Superior temporal gyrus (tissue), 1 donor: ENCODE measurements at regions not wholly inside any gene's neighbourhood (a gene's known extent, or its start where the extent isn't known, plus 50 kb on each side); places are given as distances from the start of the nearest gene placed in this dataset.

Source experiments
- DNase-seq: peaks from one replicate; pipeline ENCODE4 v3.0.0-alpha.2; 2016; ENCODE audit errors: extremely low spot score

DNA sequence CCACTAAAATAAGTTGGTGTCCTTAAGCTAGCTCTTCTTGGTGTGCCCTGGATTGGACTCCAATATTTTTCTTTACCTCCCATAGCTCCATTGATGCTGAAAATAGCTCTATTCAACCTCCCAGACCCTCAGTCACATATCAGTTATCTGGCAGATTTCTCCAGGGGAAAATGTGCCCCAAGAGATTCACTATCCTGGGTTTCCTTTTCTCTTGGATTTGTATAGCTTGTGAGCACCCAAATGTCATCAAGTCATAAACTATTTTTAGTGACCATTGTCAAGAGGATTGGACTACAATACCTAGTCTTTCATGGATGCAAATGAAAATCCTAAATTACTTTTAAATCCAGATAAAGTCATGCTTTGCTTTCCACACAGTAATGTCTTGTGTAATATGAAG is 339.6 kb upstream of the FOXG1 start:
- no peak for DNase-seq

DNA sequence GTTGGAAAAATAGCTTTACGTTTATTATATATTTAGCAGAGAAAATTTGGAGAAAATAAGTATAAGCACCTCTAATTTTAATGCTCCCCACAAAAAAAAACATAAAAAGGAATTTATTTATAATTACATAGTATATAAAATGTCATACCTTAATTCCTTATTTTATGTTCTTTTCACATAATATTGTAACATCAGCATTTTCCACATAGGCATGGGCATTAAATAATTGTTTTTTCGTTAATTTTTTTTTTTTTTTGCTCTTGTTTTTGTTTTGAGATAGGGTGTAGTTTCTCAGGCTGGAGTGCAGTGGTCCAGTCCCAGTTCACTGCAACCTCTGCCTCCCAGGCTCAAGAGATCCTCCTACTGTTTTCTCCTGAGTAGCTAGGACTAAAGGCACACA is 329.8 kb upstream of the FOXG1 start:
- no peak for DNase-seq

DNA sequence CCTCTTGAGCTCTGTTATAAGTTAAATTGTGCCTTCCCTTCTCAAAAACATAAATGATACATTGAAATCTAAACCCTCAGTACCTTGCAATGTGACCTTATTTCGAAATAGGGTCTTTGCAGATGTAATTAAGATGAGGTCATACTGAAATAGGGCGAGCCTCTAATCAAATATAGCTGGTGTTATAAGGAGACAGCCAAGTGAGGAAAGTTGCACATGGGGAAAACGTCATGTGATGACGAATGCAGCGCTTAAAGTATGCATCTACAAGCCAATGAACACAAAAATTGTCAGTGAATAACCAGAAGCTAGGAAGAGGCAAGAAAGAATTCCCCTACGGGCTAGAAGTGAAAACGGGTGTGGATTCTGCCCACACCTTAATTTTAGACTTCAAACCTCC is 305.2 kb upstream of the FOXG1 start:
- no peak for DNase-seq

DNA sequence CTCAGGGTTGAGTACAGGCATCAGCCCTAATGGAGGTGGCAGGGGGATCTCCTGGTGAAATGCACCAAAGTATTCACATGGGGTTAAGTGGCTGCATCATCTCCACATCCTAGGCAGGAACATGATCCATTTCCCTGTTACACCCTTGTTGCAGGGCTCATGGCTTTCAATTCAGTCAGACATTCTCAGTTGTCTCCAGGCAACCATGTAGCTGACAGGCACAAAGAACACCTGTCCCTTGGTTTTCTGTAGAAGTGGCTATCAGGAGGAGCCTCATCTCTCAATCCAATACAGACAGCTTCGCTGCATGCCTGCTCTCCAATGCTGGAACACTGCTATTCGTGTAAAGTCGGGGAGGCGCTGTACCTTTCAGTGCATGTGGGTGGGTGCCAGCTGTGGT is 299.0 kb upstream of the FOXG1 start:
- no peak for DNase-seq

DNA sequence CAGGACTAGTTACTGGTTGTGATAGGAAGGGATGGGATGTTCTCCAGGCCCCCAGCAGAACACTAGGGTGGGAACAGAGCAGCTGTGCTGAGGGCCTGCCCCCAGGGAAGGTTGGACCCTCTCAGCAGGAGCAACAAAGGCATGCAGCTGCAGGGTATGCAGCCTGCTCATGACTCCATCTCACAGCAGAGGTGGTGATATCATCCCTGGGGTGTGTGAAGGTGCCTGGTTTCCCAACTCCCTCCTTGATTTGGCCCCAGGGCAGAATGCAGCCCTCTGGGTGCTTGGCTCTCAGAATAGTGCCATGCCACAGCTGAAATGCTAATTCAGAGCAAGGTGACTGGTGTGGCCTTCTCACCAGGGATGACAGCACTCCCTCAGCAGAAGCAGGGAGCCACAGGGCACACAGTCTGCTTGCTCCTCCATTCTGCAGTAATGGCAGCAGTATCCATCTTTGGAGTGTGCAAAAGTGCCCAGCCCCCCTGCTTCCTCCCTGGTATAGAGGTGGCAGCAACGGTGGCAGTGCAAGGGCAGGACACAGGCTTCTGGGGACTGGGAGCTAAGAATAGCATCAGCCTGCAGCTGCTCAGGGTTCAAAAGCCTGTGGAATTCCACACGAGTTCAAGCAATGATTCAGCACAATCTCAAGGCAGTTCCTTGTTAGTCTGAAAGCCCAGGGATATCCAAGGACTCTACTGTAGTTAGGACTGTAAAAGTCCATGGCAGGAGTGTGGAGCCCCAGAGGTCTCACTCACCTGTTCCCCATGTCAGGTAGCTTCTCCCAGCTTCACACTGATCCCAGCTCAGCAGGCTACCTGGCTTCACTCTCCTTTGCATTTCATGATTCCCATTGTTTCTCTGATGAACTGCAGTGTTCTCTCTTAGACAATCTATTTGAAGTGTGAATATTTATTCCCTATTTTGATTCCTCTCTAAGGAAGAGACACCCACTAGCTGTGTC is 298.1 kb upstream of the FOXG1 start:
- no peak for DNase-seq

DNA sequence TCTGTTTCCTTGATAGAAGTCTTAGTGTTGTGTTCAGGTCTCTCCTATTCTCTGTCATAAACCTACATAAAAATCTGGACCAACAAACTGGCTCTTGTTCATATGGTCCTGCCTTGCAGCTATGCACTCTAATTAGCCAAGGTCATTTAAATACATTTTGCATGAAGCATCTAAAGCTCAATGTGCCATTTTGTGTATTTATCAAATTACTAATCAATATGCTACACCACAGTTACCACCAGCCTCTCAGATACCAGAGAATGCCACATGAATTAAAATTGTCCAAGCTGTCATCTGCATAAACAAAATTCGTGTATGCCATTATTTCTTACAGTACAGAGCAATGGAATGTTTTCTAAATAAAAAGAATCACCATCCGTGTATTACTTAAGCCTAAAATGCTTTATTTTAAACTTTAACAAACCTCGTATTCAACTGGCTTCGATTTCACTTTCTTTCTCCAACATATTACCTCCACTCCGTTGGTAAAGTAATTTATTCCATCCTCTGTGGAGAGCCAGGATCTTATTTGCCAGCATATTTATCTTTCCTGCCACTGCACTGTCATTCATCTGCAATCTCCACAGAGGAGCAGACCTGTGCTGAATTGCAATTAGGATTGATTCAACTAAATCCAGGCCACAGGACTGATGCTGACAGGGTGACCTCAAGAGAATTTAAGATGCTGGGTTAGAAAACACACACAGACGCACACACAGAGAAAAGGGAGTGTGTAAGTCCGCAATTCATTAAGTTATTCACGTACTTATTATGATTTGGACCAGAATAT is 284.1 kb upstream of the FOXG1 start:
- no peak for DNase-seq

DNA sequence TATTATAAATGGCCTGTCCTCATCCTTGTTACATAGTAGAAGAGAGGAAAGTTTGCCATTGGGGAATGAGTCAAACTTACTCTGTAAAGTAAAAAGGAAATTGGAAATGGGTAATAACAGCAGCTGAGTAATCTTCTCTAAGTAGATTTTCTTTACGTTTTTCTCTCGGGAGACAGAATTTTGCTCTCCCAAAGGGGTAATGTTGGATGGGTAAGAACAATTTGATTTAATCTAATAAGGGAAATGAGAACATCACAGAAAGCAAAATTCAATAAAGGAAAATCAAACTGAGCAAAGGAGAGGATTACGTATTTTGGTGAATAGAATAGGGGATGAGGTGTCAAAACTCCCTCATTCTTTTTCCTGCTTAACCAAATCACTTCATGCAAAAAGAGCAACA is 283.1 kb upstream of the FOXG1 start:
- DNase-seq = no peak

DNA sequence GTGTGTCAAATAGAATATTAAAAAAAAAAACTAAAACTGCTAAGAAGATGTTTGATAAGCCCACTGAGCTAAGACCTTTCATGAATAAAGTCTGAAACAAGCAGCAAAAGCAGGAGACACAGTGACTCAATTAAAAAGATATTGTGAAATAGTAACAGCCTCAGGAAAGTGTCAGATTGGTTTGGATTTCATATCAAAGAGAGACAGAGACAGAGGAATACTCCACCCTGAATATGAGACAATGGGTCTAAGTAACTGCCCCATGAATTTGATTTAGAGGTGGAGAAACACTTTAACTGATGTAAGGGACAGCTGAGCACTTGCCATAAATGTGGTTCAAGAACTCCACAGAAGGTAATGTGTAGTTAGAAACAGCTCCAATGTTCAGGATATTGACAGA is 277.9 kb upstream of the FOXG1 start:
- no peak for DNase-seq

DNA sequence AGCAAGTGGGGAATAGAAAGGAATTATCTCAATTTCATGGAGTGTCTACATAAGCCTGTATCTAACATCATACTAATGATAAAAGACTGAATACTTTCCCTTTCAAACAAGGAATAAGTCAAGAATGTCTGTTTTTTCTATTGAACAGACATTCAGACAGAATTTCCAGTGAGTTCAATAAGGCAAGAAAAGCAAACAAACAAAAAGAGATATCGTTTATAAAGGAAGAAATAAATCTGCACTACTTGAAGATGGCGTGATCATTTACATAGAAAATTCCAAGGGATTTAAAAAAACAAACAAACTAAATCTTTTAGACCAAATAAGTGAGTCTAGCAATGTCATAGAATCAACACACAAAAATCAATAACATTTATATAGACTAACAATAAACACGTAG is 273.1 kb upstream of the FOXG1 start:
- no peak for DNase-seq

DNA sequence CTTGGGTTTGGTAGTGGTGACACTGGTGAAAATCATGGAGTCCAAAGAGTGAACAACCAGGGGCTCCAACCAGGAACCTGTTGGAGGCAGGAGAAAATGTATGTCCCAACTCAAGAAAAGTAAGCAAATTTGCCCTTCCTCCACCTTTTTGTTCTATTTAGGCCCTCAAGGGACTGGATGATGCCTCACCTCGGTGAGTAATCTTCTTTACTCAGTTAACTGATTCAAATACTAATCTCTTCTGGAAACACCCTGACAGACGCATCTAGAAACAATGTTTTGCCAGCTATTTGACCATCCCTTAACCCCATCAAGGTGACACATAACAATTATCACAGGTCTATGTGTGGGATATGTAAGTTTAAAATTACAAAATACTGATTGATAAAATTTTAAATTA is 272.4 kb upstream of the FOXG1 start:
- DNase-seq = no peak

DNA sequence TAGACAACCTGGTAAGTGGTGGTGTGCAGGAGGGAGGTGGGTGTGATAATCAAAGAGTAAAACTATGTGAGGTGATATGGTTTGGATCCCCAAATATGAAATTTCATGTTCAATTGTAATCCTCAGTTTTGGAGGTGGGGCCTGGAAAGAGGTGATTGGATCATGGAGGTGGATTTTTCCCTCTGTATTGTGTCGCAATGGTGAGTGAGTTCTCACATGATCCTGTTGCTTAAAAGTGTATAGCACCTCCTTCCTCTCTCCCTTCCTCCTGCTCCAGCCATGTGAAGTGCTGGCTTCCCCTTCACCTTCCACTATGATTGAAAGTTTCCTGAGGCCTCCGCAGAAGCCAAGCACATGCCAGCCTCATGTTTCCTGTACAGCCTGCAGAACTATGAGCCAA is 270.2 kb upstream of the FOXG1 start:
- no peak for DNase-seq

DNA sequence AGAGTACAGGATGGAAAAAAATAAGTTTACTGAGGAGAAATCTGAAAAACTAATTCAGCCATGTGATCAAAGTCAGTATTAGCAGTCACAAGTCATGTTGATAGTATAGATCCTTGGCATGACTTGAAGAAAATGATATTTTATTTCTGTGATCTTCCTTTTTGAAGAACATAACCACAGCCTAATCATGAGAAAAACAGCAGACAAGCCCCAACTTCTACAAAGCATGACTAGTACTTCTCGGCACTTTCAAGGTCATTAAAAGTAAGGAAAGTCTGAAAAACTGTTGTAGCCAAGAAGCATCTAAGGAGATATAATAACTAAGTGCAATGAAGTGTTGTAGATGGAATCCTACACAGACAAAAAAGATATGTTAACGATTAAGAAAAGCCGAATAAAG is 264.1 kb upstream of the FOXG1 start:
- DNase-seq = no peak

DNA sequence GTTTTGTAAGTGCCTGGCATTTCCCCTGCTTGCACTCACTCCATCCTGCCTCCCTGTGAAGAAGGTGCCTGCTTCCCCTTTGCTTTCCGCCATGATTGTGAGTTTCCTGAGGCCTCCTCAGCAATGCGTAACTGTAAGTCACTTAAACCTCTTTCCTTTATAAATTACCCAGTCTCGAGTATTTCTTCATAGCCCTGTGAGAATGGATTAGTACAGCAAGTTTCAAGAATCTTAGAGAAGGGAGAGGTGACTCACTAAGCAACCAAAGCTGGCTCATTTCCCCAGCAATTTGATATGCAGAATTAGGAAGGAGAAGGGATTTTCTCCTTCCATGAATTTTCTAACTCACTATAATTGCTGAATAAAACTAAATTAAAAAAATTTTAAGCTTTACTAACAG is 251.0 kb upstream of the FOXG1 start:
- DNase-seq = no peak

DNA sequence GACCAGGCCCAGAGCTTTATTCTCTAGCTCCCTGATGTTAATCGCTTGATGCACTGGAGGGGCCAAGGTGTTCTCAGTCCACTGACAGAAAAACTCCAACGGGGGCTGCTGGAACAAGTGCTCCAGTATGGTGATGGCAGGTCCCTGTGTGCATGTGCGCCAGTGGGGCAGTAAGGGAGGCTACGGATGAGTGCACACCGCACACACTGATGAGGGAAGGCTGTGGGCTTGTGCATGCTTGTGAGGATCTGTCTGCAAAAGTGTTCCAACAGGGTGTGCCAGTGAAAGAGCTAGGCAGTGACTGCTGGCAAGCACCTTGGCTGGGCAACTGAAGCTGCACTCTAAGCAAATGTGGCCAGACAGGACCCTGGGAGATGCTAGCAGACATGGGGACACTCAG is 229.7 kb upstream of the FOXG1 start:
- no peak for DNase-seq

DNA sequence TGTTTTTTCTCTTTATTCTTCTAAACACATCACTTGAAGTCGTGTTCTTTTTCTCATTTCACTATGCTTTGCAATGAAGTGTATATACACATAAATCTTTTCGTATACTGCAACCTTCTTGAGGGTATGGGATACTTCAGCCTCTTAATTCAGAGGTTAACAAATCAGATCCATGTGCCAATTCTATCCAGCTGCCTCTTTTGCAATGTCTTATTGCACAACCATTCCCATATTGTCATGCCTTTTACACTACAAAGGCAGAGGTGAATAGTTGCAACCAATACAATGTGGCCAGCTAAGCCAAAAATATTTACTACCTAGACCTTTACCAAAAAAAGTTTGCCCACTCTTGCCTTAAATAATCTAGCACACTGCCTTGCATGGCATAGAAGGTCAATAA is 224.5 kb upstream of the FOXG1 start:
- DNase-seq = no peak

DNA sequence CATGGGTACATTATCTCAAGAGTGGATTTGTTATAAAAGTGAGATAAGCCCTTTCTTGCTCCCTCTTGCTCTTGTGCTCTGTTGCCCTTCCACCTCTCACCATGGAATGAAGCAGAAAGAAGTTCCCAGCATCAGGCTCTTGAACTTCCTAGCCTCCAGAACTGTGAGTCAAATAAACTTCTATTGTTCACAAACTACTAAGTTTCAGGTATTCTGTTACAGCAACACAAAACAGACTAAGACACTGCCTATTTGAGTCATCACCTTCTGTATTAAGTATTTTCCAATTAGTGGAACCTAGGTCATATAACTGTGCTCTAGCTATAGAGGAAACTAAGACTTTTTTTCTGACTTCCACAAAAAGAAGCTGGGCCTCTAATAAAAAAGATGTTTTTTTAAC is 201.2 kb upstream of the FOXG1 start:
- no peak for DNase-seq

DNA sequence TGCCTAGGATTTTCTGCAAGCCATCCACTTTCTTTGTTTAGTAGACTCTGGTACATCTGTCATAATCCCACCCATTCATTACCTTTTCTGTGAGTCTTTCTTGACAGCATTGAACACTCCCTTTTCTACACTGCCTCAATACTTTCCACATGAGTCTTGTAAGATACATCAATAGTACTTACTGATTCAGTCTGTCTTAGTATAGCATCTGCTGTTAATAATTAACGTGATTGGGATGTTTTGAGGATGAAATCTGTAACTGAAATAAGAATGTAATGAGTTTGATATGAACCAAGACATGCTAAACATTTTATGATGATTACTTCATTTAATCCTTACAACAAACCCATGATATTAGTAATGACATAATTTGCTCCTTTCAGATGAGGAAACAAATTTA is 196.2 kb upstream of the FOXG1 start:
- DNase-seq = no peak

DNA sequence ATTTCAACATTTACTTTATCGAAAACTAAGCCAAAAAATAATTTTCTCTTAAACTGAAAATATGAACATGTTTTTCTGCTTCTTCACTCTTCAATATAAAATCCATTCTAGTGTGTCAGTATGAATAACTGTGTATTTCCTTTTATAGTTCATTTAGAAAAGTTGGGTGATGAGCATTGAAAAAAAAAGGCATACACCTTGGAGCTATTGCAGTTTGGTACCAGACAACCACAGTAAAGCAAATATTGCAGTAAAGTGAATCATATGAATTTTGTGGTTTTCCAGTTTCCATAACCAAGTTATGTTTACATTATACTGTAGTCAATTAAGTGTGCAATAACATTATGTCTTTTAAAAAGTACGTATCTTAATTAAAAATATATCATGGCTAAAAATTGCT is 195.0 kb upstream of the FOXG1 start:
- no peak for DNase-seq

DNA sequence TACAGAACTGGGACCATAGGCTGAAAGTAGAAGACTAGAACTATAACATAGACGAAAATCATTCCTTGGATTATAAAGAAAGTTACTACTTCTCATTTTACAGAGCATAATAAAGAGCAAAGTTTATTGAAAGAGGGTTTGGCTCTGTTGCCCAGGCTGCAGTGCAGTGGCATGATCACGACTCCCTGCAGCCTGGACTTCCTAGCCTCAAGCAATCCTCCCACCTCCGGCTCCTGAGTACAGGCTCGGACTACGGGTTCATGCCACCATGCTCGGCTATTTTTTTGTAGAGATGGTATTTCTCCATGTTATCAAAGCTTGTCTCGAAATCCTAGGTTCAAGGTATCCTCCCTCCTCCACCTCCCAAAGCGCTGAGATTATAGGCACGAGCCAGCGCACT is 190.1 kb upstream of the FOXG1 start:
- DNase-seq = no peak

DNA sequence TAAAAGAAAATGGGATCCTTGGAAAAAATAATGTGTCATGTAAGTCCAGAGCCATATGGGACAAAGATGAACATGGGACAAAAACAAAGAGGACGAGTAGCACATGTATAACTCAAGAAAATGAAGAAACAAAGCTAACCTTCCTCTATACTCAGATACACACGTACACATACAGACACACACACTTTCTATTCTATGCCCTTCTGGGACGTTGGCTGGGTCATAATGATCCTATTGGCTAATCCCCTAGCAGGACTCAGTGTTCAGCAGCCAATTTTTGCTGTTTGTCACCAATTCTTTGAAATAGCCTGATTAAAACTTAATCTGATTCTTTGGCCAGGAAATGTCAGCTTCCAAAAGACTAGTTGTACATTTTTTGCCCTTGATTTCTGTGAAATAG is 189.4 kb upstream of the FOXG1 start:
- no peak for DNase-seq

DNA sequence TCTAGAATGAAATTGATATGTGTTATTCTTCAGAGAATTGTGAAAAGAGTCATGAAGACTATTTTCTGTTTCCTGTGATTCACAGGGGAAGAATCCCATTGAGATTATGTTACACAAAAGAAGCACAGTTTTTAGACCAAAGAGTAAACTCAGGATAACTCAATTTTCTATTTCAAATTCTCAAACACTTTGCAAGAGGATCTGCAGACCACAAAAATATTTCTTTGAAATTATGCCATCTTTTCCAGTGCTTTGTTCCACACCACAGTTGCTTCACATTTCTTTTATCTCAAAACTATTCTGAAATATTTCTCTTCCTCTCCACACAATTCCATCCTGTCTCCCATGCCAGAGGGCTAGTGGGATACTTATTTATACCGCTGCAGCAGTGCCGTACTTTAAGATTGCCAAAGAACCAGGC is 188.9 kb upstream of the FOXG1 start:
- DNase-seq = no peak

DNA sequence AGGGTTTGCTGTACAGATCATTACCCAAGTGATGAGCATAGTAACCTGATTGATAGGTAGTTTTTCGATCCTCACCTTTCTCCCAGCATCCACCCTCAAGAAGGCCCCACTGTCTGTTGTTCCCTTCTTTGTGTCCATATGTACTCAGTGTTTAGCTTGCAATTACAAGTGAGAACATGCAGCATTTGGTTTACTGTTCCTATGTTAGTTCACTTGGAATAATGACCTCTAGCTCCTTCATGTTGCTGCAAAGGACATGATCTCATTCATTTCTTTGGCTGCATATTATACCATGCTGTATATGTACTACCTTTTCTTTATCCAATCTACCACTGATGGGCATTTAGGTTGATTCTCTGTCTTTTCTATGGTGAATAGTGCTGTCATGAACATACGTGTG is 181.6 kb upstream of the FOXG1 start:
- DNase-seq = no peak

DNA sequence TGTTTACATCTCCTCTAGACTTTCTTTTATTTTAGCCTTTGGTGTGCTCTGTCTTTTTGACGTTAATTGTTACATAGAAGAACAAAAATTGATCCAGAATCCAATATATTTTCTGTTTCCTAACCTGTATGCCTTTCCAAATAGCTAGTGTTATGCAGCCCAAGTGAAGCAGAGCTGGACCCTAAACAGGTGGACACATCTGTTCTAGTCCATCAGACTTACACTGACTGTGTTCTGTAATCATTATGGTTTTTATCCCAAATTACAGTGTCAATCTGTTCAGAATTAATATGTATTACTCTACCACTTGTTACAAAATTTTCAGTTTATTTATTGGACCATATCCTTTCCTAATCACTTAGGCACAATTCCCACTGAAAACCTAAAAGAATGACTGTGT is 176.8 kb upstream of the FOXG1 start:
- DNase-seq = no peak
